HUES48 (cell line): ENCODE measurements at regions not wholly inside any gene's neighbourhood (a gene's known extent, or its start where the extent isn't known, plus 50 kb on each side); places are given as distances from the start of the nearest gene placed in this dataset.
A peak's percentile ranks its signal among the peaks of the same experiment; 100 is the strongest.

Experiments used
- H3K27ac ChIP-seq: one replicate; pipeline ENCODE4 v1.7.0; 2013; ENCODE audit warnings: low read depth, low read length, inconsistent platforms
- H3K27me3 ChIP-seq: 2 replicates; pipeline ENCODE4 v1.6.1; 2013; ENCODE audit warnings: mild to moderate bottlenecking, low read length; ENCODE audit not compliant: control insufficient read depth, insufficient read depth
- H3K36me3 ChIP-seq: 2 replicates; pipeline ENCODE4 v1.6.1; 2013; ENCODE audit warnings: low read length; ENCODE audit not compliant: control insufficient read depth, insufficient read depth
- H3K4me1 ChIP-seq: 2 replicates; pipeline ENCODE4 v1.6.1; 2013; ENCODE audit warnings: mild to moderate bottlenecking, low read length; ENCODE audit not compliant: control insufficient read depth, insufficient read depth
- H3K4me3 ChIP-seq: 2 replicates; pipeline ENCODE4 v1.5.1; 2013; ENCODE audit warnings: mild to moderate bottlenecking, low read depth, low read length
- H3K9ac ChIP-seq: 2 replicates; pipeline ENCODE4 v1.6.1; 2013; ENCODE audit warnings: mild to moderate bottlenecking, low read depth, low read length, moderate library complexity
- H3K9me3 ChIP-seq: 2 replicates; pipeline ENCODE4 v1.6.1; 2013; ENCODE audit warnings: low read length; ENCODE audit not compliant: control insufficient read depth, insufficient read depth

- H3K27me3 ChIP-seq = peaks cover 7% of the 10 kb centered on the region
- H3K27ac ChIP-seq = no peak overlapping the region
- no peaks in the 10 kb centered on the region for H3K4me1 ChIP-seq
- H3K36me3 ChIP-seq = no peaks in the 10 kb centered on the region
- H3K9ac ChIP-seq = no peak overlapping the region
- no peak overlapping the region for H3K4me3 ChIP-seq
- H3K9me3 ChIP-seq = no peaks in the 10 kb centered on the region
Measured at GRCh38 chr22:46055911-46056545, 79.1 kb upstream of the WNT7B start.

- H3K4me1 ChIP-seq = no peaks in the 10 kb centered on the region
- H3K27me3 ChIP-seq = peaks cover 7% of the 10 kb centered on the region
- H3K36me3 ChIP-seq = no peaks in the 10 kb centered on the region
- no peaks in the 10 kb centered on the region for H3K9me3 ChIP-seq
- no peak overlapping the region for H3K27ac ChIP-seq
- no peak overlapping the region for H3K4me3 ChIP-seq
- H3K9ac ChIP-seq = no peak overlapping the region
Measured at GRCh38 chr22:46056546-46057245, 79.7 kb upstream of the WNT7B start.

GRCh38 chr22:46057246-46058090, 80.5 kb upstream of the WNT7B start:
- Histone ChIP-seq H3K36me3 (no peaks in the 10 kb centered on the region), H3K9ac (no peak overlapping the region), H3K4me1 (no peaks in the 10 kb centered on the region), H3K4me3 (no peak overlapping the region), H3K27ac (no peak overlapping the region), H3K9me3 (no peaks in the 10 kb centered on the region), H3K27me3 (peaks cover 12% of the 10 kb centered on the region)

- no peaks in the 10 kb centered on the region for H3K9me3 ChIP-seq
- no peak overlapping the region for H3K9ac ChIP-seq
- no peak overlapping the region for H3K27ac ChIP-seq
- no peaks in the 10 kb centered on the region for H3K4me1 ChIP-seq
- H3K27me3 ChIP-seq = peaks cover 18% of the 10 kb centered on the region
- H3K36me3 ChIP-seq = no peaks in the 10 kb centered on the region
- no peak overlapping the region for H3K4me3 ChIP-seq
Measured at GRCh38 chr22:46058091-46058420, 81.1 kb upstream of the WNT7B start.

- no peak overlapping the region for H3K4me3 ChIP-seq
Measured at GRCh38 chr22:46058591-46059519, 81.9 kb upstream of the WNT7B start.

GRCh38 chr22:46060292-46061123, 83.5 kb upstream of the WNT7B start:
- Histone ChIP-seq H3K9me3 (no peaks in the 10 kb centered on the region), H3K4me3 (peak overlapping the region; percentile 13; the same call in 1 of the 2 replicates), H3K27ac (no peak overlapping the region), H3K4me1 (no peaks in the 10 kb centered on the region), H3K9ac (no peak overlapping the region), H3K36me3 (no peaks in the 10 kb centered on the region), H3K27me3 (peaks cover 18% of the 10 kb centered on the region)

More at GRCh38 chr22:46058591-46059519, 81.9 kb upstream of the WNT7B start:
- Histone ChIP-seq H3K9ac (no peak overlapping the region), H3K27ac (no peak overlapping the region), H3K27me3 (peaks cover 18% of the 10 kb centered on the region), H3K9me3 (no peaks in the 10 kb centered on the region), H3K36me3 (no peaks in the 10 kb centered on the region), H3K4me1 (no peaks in the 10 kb centered on the region)

- no peaks in the 10 kb centered on the region for H3K4me1 ChIP-seq
- H3K27ac ChIP-seq = no peak overlapping the region
- no peaks in the 10 kb centered on the region for H3K36me3 ChIP-seq
- peak overlapping the region; percentile 13; the same call in 1 of the 2 replicates for H3K4me3 ChIP-seq
- no peaks in the 10 kb centered on the region for H3K9me3 ChIP-seq
- H3K27me3 ChIP-seq = peaks cover 18% of the 10 kb centered on the region
- H3K9ac ChIP-seq = no peak overlapping the region
Measured at GRCh38 chr22:46061124-46061500, 84.2 kb upstream of the WNT7B start.

- no peak overlapping the region for H3K9ac ChIP-seq
Measured at GRCh38 chr22:46061501-46062231, 84.7 kb upstream of the WNT7B start.

GRCh38 chr22:46062232-46062615, 85.3 kb upstream of the WNT7B start:
- Histone ChIP-seq H3K9me3 (no peaks in the 10 kb centered on the region), H3K4me3 (no peak overlapping the region), H3K9ac (no peak overlapping the region), H3K27ac (no peak overlapping the region), H3K4me1 (no peaks in the 10 kb centered on the region), H3K36me3 (no peaks in the 10 kb centered on the region), H3K27me3 (peaks cover 18% of the 10 kb centered on the region)

More at GRCh38 chr22:46061501-46062231, 84.7 kb upstream of the WNT7B start:
- no peaks in the 10 kb centered on the region for H3K36me3 ChIP-seq
- H3K4me1 ChIP-seq = no peaks in the 10 kb centered on the region
- peak overlapping the region; percentile 13; the same call in 1 of the 2 replicates for H3K4me3 ChIP-seq
- H3K9me3 ChIP-seq = no peaks in the 10 kb centered on the region
- no peak overlapping the region for H3K27ac ChIP-seq
- H3K27me3 ChIP-seq = peaks cover 18% of the 10 kb centered on the region
